Hepatocyte (in vitro differentiated cells): ENCODE measurements at regions not wholly inside any gene's neighbourhood (a gene's known extent, or its start where the extent isn't known, plus 50 kb on each side); places are given as distances from the start of the nearest gene placed in this dataset.

Experiments
- EZH2 ChIP-seq: fragments of 200-600 bp; sonication (generic); IDR thresholded peaks from 2 replicates; pipeline ENCODE4 v1.6.1; 2016; ENCODE audit warnings: antibody characterized with exemption, mild to moderate bottlenecking, borderline replicate concordance
- EZH2phosphoT487 ChIP-seq: fragments of 200-600 bp; sonication (generic); IDR thresholded peaks from one replicate; pipeline ENCODE4 v1.6.1; 2018; ENCODE audit warnings: antibody characterized with exemption, mild to moderate bottlenecking, low read depth, moderate library complexity; ENCODE audit not compliant: unreplicated experiment, severe bottlenecking

DNA sequence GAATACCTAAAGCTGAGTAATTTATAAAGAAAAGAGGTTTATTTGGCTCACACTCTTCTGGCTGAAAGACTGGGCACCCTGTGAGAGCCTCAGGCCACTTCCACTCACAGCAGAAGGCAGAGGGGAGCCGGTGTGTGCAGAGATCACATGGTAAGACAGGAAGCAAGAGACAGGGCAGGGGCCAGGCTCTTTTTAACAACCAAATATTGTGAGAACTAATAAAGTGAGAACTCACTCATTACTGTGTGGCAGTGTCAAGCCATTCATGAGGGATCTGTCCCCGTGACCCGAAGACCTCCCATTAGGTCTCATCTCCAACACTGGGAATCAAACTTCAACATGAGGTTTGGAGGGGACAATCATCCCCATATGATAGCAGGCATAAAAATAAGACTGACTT lies 180.8 kb upstream of the DIO3 start:
- TF ChIP-seq EZH2phosphoT487: no peak
- no peak for TF ChIP-seq EZH2
